Fibroblast of mammary gland (primary cell): ENCODE measurements at regions not wholly inside any gene's neighbourhood (a gene's known extent, or its start where the extent isn't known, plus 50 kb on each side); places are given as distances from the start of the nearest gene placed in this dataset.

Experiments used
- DNase-seq: peaks from one replicate; pipeline ENCODE4 v3.0.0-alpha.2; 2010; ENCODE audit warnings: low read depth
- H3K4me3 ChIP-seq: 2 replicates; pipeline ENCODE4 v1.5.1; 2011; ENCODE audit warnings: low read depth, mild to moderate bottlenecking, low read length, moderate library complexity; ENCODE audit not compliant: control insufficient read depth
- TF ChIP-seq, protein P1 (sequence below): conservative IDR thresholded peaks from 2 replicates; pipeline ENCODE4 v1.5.1; 2011; ENCODE audit warnings: low read depth, low read length, inconsistent platforms; ENCODE audit not compliant: control insufficient read depth, insufficient read depth

DNA sequence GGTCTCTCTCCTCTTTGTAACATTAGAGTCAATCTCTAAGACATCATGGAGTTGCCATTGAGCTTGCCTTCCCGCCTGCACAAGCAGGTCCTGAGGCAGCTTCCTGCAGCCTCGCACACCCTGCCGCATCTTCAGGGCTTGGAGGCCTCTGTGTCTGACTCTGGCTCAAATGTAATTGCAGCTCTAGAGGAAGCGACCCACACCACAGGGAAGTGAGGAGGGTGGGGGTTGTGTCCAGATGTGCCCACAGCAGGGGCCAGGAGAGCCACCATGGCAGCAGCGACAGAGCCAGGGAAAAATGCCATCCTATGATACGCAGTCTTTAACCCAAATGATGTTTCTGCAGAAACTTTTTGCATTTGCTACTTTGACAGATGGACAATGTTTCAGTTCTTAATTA, 216.0 kb upstream of the ZNF32 start:
- H3K4me3 ChIP-seq = no peak overlapping the region
- no peak for DNase-seq
- TF ChIP-seq, protein P1, sequence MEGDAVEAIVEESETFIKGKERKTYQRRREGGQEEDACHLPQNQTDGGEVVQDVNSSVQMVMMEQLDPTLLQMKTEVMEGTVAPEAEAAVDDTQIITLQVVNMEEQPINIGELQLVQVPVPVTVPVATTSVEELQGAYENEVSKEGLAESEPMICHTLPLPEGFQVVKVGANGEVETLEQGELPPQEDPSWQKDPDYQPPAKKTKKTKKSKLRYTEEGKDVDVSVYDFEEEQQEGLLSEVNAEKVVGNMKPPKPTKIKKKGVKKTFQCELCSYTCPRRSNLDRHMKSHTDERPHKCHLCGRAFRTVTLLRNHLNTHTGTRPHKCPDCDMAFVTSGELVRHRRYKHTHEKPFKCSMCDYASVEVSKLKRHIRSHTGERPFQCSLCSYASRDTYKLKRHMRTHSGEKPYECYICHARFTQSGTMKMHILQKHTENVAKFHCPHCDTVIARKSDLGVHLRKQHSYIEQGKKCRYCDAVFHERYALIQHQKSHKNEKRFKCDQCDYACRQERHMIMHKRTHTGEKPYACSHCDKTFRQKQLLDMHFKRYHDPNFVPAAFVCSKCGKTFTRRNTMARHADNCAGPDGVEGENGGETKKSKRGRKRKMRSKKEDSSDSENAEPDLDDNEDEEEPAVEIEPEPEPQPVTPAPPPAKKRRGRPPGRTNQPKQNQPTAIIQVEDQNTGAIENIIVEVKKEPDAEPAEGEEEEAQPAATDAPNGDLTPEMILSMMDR = no peak

DNA sequence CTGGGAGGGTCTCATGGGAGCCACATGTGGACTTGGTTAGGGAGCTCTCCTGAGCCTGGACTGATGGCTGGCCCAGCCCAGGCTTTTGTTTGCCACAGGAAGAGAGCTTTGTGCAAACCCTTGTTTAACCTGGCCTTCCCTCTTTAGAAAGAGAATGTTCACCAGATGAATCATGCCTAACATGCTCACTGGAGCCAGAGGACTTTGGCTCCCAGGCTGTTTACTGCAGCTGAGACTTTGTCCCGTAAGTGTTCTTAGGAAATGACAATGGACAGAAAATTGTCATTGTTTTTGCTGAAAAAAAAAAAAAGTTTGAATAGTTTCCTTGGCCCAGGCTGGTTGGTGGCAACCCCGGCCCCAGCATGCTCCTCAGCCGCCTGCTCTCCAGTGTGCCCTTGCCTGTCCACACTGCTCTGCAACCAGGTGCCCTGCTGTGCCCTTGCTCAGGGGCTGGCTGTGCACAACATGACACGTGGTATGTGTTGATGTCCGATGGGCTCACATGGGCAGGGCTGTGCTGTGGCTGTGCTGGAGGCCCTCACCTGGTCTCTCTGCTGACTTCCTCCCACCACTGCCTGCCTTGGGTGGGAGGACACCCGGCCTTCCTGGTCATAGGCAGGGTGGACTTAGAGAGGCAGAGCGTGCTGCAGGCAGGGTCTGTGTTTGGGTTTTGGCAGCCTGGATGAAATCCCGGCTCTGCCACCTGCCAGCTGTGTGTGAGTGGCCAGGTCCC, 215.3 kb upstream of the ZNF32 start:
- TF ChIP-seq, protein P1 = no peak
- no peak overlapping the region for H3K4me3 ChIP-seq
- DNase-seq = peak; percentile 92

GRCh38 chr10:43863270-43863669, 214.6 kb upstream of the ZNF32 start:
- DNase-seq = no peak
- TF ChIP-seq, protein P1 = no peak
- no peak overlapping the region for H3K4me3 ChIP-seq

GRCh38 chr10:43862756-43863155, 214.1 kb upstream of the ZNF32 start:
- no peak for DNase-seq
- TF ChIP-seq, protein P1 = no peak
- H3K4me3 ChIP-seq = no peak overlapping the region

DNA sequence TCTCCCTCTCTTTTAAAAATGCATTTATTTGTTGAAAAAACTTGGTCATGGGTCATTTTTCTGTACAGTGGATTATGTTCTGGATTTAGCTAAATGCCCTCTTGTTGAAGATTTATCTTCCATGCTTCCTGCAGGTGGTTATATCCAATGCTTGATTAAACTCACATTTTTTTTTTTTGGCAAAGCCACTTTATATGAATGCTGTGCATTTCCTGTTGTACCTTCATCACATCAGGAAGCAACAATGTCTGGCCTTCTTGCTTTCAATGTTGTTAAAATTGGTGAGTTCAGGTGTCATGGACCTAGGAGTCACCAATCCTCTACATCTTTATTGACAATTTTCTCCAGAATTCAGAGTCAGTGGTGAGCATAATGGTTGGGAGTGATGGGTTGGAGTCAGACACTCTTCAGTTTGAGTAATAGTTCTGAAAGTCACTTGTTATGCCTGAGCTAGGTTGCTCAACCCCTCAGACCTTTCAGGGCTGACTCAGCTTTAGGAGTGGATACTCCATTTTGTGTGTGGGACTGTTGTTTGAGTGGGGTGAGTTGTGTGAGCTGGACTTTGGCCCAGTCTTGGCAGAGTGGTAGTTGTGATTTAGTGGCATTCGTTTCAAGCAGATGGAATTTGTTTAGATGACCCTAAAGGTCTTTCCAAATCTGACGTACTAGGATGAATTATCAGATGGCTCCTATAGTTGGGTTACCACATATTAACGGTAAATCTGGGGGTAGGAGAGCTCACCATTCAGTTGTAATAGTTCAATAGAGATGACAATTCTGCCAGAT, 213.5 kb upstream of the ZNF32 start:
- TF ChIP-seq, protein P1 = no peak
- peak; percentile 100 for DNase-seq
- no peak overlapping the region for H3K4me3 ChIP-seq

DNA sequence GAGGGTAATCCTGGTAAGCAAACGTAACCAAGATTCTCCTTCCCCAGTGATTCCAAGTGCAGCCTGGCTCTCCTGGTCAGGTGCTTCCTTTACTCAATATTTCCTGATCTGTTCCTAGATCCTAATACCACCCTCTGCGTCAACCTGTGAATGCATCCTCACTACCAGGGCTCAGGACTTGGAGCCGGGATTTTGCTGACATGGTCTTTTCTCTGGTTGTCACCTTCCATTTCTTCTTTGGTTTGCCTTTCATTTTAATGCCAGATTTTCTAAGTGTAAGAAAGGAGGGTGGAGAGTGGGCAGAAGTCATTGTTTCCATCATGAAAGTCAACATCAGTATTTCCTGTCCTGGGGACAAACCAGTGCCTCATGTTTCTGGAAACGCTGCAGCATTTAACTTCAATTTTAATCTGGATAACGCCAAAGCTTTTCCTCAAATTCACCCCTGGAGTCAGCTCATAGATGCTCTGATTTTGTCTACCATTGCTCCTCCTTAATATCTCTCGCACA, 210.4 kb upstream of the ZNF32 start:
- TF ChIP-seq, protein P1 = no peak
- DNase-seq = no peak
- H3K4me3 ChIP-seq = no peak overlapping the region
